Fibroblast of villous mesenchyme (primary cell): ENCODE measurements at regions not wholly inside any gene's neighbourhood (a gene's known extent, or its start where the extent isn't known, plus 50 kb on each side); places are given as distances from the start of the nearest gene placed in this dataset.

Experiments
- DNase-seq: peaks from one replicate; pipeline ENCODE4 v3.0.0-alpha.2; 2010; ENCODE audit warnings: low read depth
- H3K4me3 ChIP-seq: 2 replicates; pipeline ENCODE4 v1.5.1; 2011; ENCODE audit warnings: low read depth, mild to moderate bottlenecking, low read length
- CTCF ChIP-seq: IDR thresholded peaks from 2 replicates; pipeline ENCODE4 v1.5.1; 2012; ENCODE audit warnings: low read depth, mild to moderate bottlenecking, low read length; ENCODE audit not compliant: insufficient read depth

GRCh38 chr6:51509597-51509996 lies 577.8 kb downstream of the PKHD1 start:
- H3K4me3 ChIP-seq: no peak overlapping the region
- TF ChIP-seq CTCF: no peak
- DNase-seq: no peak

- no peak overlapping the region for H3K4me3 ChIP-seq
- no peak for TF ChIP-seq CTCF
- DNase-seq: no peak
Observed at GRCh38 chr6:51511081-51511480, 576.3 kb downstream of the PKHD1 start.

- no peak for DNase-seq
- no peak overlapping the region for H3K4me3 ChIP-seq
- no peak for TF ChIP-seq CTCF
Observed at GRCh38 chr6:51513891-51514747, 573.3 kb downstream of the PKHD1 start.

- no peak overlapping the region for H3K4me3 ChIP-seq
- no peak for DNase-seq
- no peak for TF ChIP-seq CTCF
Observed at GRCh38 chr6:51514748-51515402, 572.5 kb downstream of the PKHD1 start.

- DNase-seq: no peak
- H3K4me3 ChIP-seq: no peak overlapping the region
- TF ChIP-seq CTCF: no peak
Observed at GRCh38 chr6:51526049-51526448, 561.4 kb downstream of the PKHD1 start.

- no peak for TF ChIP-seq CTCF
- H3K4me3 ChIP-seq: no peak overlapping the region
Observed at GRCh38 chr6:51526922-51527321, 560.5 kb downstream of the PKHD1 start.

More at GRCh38 chr6:51526922-51527321, 560.5 kb downstream of the PKHD1 start:
- DNase-seq: no peak
